ENCODE measurements at regions not wholly inside any gene's neighbourhood (a gene's known extent, or its start where the extent isn't known, plus 50 kb on each side); places are given as distances from the start of the nearest gene placed in this dataset.

GRCh38 chr2:123928358-123928757 is 96.7 kb upstream of the CNTNAP5 start:
- Histone ChIP-seq H3K27me3 (ENCODE audit: insufficient read depth, low read length) (no peaks in the 10 kb centered on the region), H3K9me3 (ENCODE audit: insufficient read depth, low read depth, low read length) (peaks cover 10% of the 10 kb centered on the region), H3K9ac (ENCODE audit: low read depth, low read length) (no peak overlapping the region), H3K4me3 (ENCODE audit: low read length) (no peak overlapping the region), H3K4me1 (ENCODE audit: insufficient read depth, low read length) (no peaks in the 10 kb centered on the region), H3K36me3 (ENCODE audit: insufficient read depth, low read length) (no peaks in the 10 kb centered on the region), H3K27ac (ENCODE audit: low read depth, low read length) (no peak overlapping the region)
- WGBS, result 80% methylated on average over 2 of the region's 2 CpGs

- H3K9ac ChIP-seq (ENCODE audit: low read depth, low read length), result no peak overlapping the region
- no peak overlapping the region for H3K4me3 ChIP-seq (ENCODE audit: low read length)
- WGBS, result 96% methylated on average over 4 of the region's 4 CpGs
- H3K27me3 ChIP-seq (ENCODE audit: insufficient read depth, low read length), result no peaks in the 10 kb centered on the region
- peaks cover 8% of the 10 kb centered on the region for H3K9me3 ChIP-seq (ENCODE audit: insufficient read depth, low read depth, low read length)
- no peaks in the 10 kb centered on the region for H3K36me3 ChIP-seq (ENCODE audit: insufficient read depth, low read length)
- no peak overlapping the region for H3K27ac ChIP-seq (ENCODE audit: low read depth, low read length)
- H3K4me1 ChIP-seq (ENCODE audit: insufficient read depth, low read length), result no peaks in the 10 kb centered on the region
Measured at GRCh38 chr2:123935405-123935804, 89.7 kb upstream of the CNTNAP5 start.

GRCh38 chr2:123953846-123954245 is 71.2 kb upstream of the CNTNAP5 start:
- Histone ChIP-seq H3K27ac (ENCODE audit: low read depth, low read length) (no peak overlapping the region), H3K4me3 (ENCODE audit: low read length) (no peak overlapping the region), H3K4me1 (ENCODE audit: insufficient read depth, low read length) (no peaks in the 10 kb centered on the region), H3K9me3 (ENCODE audit: insufficient read depth, low read depth, low read length) (no peaks in the 10 kb centered on the region), H3K9ac (ENCODE audit: low read depth, low read length) (no peak overlapping the region), H3K36me3 (ENCODE audit: insufficient read depth, low read length) (no peaks in the 10 kb centered on the region), H3K27me3 (ENCODE audit: insufficient read depth, low read length) (no peaks in the 10 kb centered on the region)
- WGBS, result 86% methylated on average over 1 of the region's 2 CpGs

- Histone ChIP-seq H3K27me3 (ENCODE audit: insufficient read depth, low read length) (no peaks in the 10 kb centered on the region), H3K4me1 (ENCODE audit: insufficient read depth, low read length) (peaks cover 14% of the 10 kb centered on the region; the same call in 1 of the 2 replicates), H3K27ac (ENCODE audit: low read depth, low read length) (no peak overlapping the region), H3K4me3 (ENCODE audit: low read length) (no peak overlapping the region), H3K9ac (ENCODE audit: low read depth, low read length) (no peak overlapping the region), H3K9me3 (ENCODE audit: insufficient read depth, low read depth, low read length) (no peaks in the 10 kb centered on the region), H3K36me3 (ENCODE audit: insufficient read depth, low read length) (no peaks in the 10 kb centered on the region)
- WGBS, result 74% methylated on average over 4 of the region's 4 CpGs
Measured at GRCh38 chr2:123958011-123958410, 67.1 kb upstream of the CNTNAP5 start.

- H3K4me3 ChIP-seq (ENCODE audit: low read length), result no peak overlapping the region
- H3K9ac ChIP-seq (ENCODE audit: low read depth, low read length), result no peak overlapping the region
- no peaks in the 10 kb centered on the region for H3K27me3 ChIP-seq (ENCODE audit: insufficient read depth, low read length)
- no peaks in the 10 kb centered on the region for H3K36me3 ChIP-seq (ENCODE audit: insufficient read depth, low read length)
- peaks cover 14% of the 10 kb centered on the region; the same call in 1 of the 2 replicates for H3K4me1 ChIP-seq (ENCODE audit: insufficient read depth, low read length)
- no peaks in the 10 kb centered on the region for H3K9me3 ChIP-seq (ENCODE audit: insufficient read depth, low read depth, low read length)
- no peak overlapping the region for H3K27ac ChIP-seq (ENCODE audit: low read depth, low read length)
Measured at GRCh38 chr2:123961576-123961975, 63.5 kb upstream of the CNTNAP5 start.

GRCh38 chr2:123971564-123972318 is 53.3 kb upstream of the CNTNAP5 start:
- WGBS, result 94% methylated on average over 7 of the region's 8 CpGs
- Histone ChIP-seq H3K9me3 (ENCODE audit: insufficient read depth, low read depth, low read length) (no peaks in the 10 kb centered on the region), H3K4me1 (ENCODE audit: insufficient read depth, low read length) (no peaks in the 10 kb centered on the region), H3K9ac (ENCODE audit: low read depth, low read length) (no peak overlapping the region), H3K36me3 (ENCODE audit: insufficient read depth, low read length) (no peaks in the 10 kb centered on the region), H3K27me3 (ENCODE audit: insufficient read depth, low read length) (no peaks in the 10 kb centered on the region), H3K27ac (ENCODE audit: low read depth, low read length) (no peak overlapping the region), H3K4me3 (ENCODE audit: low read length) (no peak overlapping the region)

All from HUES64 (cell line).